ENCODE measurements at regions not wholly inside any gene's neighbourhood (a gene's known extent, or its start where the extent isn't known, plus 50 kb on each side); places are given as distances from the start of the nearest gene placed in this dataset.

- DNase-seq: no peak
Measured at GRCh38 chr1:199678771-199679170, 348.7 kb upstream of the NR5A2 start.

GRCh38 chr1:199682081-199682480 is 345.4 kb upstream of the NR5A2 start:
- DNase-seq: no peak

GRCh38 chr1:199684686-199685273 is 342.7 kb upstream of the NR5A2 start:
- no peak for DNase-seq

GRCh38 chr1:199685369-199685768 is 342.1 kb upstream of the NR5A2 start:
- DNase-seq: no peak

- no peak for DNase-seq
Measured at GRCh38 chr1:199687321-199687720, 340.2 kb upstream of the NR5A2 start.

GRCh38 chr1:199688133-199688676 is 339.3 kb upstream of the NR5A2 start:
- DNase-seq: no peak

- DNase-seq: no peak
Measured at GRCh38 chr1:199688774-199689173, 338.7 kb upstream of the NR5A2 start.

GRCh38 chr1:199690496-199690895 is 337.0 kb upstream of the NR5A2 start:
- DNase-seq: no peak

- no peak for DNase-seq
Measured at GRCh38 chr1:199691540-199691939, 336.0 kb upstream of the NR5A2 start.

- no peak for DNase-seq
Measured at GRCh38 chr1:199693724-199694123, 333.8 kb upstream of the NR5A2 start.

GRCh38 chr1:199696225-199696624 is 331.3 kb upstream of the NR5A2 start:
- no peak for DNase-seq

GRCh38 chr1:199698222-199698621 is 329.3 kb upstream of the NR5A2 start:
- DNase-seq: no peak

GRCh38 chr1:199700551-199700950 is 327.0 kb upstream of the NR5A2 start:
- DNase-seq: no peak

GRCh38 chr1:199701726-199702125 is 325.8 kb upstream of the NR5A2 start:
- no peak for DNase-seq

- DNase-seq: no peak
Measured at GRCh38 chr1:199704231-199704630, 323.3 kb upstream of the NR5A2 start.

GRCh38 chr1:199705825-199706224 is 321.7 kb upstream of the NR5A2 start:
- no peak for DNase-seq

- no peak for DNase-seq
Measured at GRCh38 chr1:199706826-199707606, 320.5 kb upstream of the NR5A2 start.

GRCh38 chr1:199710974-199711373 is 316.5 kb upstream of the NR5A2 start:
- DNase-seq: no peak

- no peak for DNase-seq
Measured at GRCh38 chr1:199716729-199717128, 310.8 kb upstream of the NR5A2 start.

- DNase-seq: no peak
Measured at GRCh38 chr1:199719156-199719842, 308.2 kb upstream of the NR5A2 start.

- no peak for DNase-seq
Measured at GRCh38 chr1:199720496-199720895, 307.0 kb upstream of the NR5A2 start.

GRCh38 chr1:199721001-199721400 is 306.5 kb upstream of the NR5A2 start:
- no peak for DNase-seq

GRCh38 chr1:199723250-199723956 is 304.1 kb upstream of the NR5A2 start:
- DNase-seq: no peak

All from GOT3 (cell line).